GM12892 (cell line): ENCODE measurements at regions not wholly inside any gene's neighbourhood (a gene's known extent, or its start where the extent isn't known, plus 50 kb on each side); places are given as distances from the start of the nearest gene placed in this dataset.

Experiments
- POLR2A ChIP-seq: IDR thresholded peaks from 2 replicates; pipeline ENCODE4 v1.6.1; 2011; ENCODE audit warnings: low read depth, low read length, control low read depth
- POLR2AphosphoS5 ChIP-seq: IDR thresholded peaks from 2 replicates; pipeline ENCODE4 v1.6.1; 2011; ENCODE audit warnings: low read depth, low read length, control low read depth
- TAF1 ChIP-seq: IDR thresholded peaks from 2 replicates; pipeline ENCODE4 v1.6.1; 2011; ENCODE audit warnings: low read depth, mild to moderate bottlenecking, control low read depth, low read length, borderline replicate concordance

DNA sequence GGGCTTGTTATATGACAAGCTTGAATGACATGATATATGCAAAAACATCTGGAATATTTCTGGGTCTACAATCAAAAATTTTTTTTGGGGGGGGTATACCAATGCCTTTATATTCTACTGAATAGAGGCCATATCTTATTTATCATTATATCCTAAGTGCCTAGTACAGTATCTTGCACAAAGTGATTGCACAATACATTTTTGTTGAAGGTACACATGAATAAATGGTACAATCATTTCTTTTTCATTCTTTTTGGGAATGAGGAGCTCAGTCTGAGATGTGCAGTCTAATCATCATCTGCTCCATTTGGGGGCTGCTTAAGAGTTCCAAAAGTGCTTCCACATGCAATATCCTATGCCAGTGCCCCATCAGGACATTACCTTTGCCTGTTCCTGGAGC, 214.6 kb downstream of the KIF20B start:
- TF ChIP-seq POLR2A: no peak
- no peak for TF ChIP-seq POLR2AphosphoS5
- TF ChIP-seq TAF1: no peak
